Stimulated activated CD8-positive, alpha-beta memory T cell treated with anti-CD3 and anti-CD28 coated beads, Interleukin-15, amount 100 ng/mL, for 4 hours (primary cell): ENCODE measurements at regions not wholly inside any gene's neighbourhood (a gene's known extent, or its start where the extent isn't known, plus 50 kb on each side); places are given as distances from the start of the nearest gene placed in this dataset.
A peak's percentile ranks its signal among the peaks of the same experiment; 100 is the strongest.

Experiments
- DNase-seq, 2 donors: peaks; one replicate each; pipeline ENCODE4 v3.0.0-alpha.2; 2020; ENCODE audit warnings: low read depth in 2 of 2

DNA sequence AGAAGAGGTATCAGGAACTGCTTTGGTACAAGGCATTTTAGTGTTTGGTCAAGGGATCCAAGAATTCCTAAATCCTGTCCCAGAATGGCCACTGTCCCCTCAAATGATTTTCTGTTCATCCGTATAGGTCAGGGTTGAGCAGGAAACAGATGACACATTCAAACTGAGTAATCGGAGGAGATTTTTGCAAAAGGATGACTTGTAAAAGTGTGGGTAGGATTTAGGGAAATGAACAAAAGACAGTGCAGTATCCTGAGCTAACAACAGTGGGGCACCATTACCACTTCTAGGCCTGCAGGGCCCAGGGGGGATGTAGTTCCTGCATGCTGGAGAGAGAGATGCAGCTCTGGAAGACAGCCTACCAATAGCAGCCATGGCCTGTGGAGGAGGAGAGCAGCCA is 290.1 kb downstream of the ZSWIM6 start:
- DNase-seq, result no peak

DNA sequence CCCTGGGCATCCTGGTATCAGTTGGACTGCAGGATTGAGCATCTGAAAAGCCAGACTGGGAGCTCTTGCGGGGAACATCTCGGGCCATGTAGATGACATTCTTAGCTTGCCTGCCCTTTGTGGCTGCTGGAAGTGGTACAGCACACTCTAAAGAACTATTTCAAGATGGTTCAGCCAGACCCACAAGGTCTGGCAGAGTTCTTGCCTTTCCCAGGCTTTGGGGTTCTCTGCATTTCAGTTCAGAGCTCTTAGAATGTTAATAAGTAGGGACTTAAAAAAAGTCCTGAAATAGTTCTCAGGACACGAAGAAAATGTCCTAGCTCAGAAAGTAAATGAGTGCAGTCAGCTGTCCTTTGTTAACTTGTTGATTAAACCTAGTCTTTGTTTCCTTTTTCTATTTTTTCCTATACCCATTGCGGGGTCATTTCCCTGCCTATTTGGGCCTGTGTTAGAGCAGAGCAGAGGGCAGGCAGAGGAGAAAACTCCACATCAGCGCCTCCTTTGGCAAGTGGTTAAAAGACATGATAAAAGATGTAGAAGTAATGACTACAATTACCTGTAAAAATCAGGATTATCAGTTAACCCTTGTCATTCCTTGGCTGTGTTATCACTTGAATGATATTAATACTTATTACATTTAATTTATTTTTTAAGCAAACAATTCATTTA is 291.5 kb downstream of the ZSWIM6 start:
- no peak for DNase-seq

DNA sequence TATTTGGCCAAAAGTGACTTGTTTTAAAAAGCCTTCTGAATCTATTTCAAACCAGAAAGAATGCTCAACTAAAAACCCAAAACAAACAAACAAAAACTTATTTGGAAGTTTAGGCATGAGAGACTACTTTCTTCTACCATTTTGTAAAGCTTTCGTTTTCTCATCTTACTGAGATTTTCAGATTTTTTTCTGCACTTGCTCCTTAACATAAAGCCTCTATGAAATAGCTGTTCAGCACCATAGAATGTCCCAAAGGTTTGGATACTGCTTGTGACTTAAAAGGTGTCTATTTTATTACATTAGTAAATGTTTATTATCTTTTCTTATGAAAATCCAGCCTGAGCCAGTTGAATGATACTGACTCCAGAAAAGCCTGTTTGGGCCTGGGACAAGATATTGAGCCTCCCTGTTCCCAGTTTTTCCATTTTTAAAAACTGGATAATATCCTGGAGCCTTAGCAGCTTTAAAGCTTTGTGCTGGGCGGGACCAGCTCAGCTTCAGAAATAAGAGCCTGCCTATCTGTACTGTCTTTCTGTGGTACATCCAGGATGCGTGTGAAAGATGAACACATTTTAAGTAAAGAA is 292.6 kb downstream of the ZSWIM6 start:
- no peak for DNase-seq

DNA sequence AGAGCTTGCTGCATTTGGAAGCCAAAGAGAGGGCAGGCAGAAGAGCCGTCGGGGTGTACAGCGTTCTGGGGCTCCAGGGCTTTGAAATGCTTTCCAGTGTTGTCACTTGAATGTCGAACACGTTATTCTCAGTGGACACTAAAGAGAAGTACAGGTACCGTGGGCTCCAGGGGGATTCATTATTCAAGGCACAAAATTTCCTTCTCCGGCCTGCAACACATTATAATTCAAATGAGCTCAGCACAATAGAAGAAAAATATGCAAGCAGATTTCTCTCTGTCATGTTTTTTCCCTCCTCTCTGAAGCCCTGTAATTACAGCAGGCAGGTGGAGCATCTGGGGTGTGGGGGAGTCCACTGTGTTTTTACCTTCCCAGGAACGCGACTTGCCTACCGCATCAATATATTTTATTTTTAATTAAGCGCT is 293.1 kb downstream of the ZSWIM6 start:
- DNase-seq, result no peak

DNA sequence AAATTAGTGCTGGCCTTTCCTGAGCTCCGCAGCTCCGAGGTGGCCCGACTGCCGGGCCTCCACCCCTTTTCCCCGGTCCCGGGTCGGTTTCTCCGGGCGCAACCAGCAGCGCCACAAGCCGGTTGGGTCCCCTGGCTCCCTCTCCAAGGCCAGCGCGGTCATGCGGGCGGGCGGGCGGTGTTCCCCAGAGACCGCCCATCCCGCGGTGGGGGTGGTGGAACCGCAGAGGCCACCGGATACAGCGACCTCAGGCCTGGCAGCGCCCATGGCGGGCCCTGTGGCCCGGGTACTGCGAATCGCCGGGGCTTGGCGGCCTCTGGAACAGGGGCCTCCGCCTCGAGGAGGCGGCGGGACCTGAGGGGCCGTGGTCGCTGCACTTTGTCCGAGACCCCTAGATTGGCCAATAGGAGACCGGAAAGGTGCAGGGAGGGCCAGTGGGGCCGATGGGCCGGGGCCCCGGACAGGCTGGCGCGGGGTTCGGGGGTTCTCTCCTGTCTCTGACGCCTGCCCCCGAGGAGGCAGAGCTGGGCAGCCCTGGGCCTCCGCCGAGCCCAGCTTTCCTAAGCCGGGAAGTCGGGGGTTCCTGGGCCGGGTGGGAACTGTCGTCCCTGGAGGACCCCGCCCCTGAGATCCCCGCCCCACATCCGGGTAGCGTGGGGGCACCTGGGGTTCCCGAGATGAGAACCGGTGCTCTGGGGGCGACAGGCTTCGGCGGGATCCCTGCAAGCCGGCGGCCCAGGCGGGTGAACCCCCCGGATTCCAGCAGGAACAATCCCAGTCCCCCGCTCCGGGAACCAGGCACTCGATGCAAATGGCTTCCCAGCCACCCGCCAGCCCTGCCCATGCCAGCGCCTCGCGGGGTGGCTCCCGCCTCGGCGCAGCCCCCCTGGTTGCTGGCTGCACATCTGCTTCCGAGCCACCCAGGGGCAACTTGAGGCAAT is 293.9 kb downstream of the ZSWIM6 start:
- peak in 1 of 2 donors; percentile 5 for DNase-seq

DNA sequence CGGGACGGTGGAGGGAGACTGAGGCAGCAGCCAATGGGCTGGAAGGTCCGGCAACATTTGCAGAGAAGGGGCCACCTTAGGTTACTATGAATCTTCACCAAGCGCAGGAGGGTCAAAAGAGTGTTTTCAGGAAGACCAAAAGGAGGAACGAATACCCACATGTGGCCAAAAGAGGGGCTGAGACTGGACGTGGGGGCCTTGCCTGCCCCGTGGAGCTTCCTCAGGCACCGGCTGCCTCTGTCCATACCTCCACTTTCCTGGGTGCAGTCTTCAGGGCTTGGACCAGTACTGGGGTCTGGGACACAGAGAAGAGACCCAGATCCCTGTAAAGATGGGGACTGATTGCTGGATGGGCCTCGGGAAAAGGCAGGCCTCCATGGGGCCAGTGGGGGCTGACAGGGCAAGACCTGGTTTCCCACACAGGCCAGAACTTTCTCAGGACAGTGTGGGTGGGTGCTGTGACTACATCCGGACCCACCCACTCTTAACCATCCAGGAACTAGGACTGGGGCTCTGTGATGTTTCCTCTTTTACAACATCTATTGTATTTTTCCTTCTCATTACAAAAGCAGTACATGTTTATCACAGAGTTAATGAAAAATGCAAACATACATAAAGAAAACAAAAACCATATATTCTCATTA is 294.7 kb downstream of the ZSWIM6 start:
- no peak for DNase-seq

DNA sequence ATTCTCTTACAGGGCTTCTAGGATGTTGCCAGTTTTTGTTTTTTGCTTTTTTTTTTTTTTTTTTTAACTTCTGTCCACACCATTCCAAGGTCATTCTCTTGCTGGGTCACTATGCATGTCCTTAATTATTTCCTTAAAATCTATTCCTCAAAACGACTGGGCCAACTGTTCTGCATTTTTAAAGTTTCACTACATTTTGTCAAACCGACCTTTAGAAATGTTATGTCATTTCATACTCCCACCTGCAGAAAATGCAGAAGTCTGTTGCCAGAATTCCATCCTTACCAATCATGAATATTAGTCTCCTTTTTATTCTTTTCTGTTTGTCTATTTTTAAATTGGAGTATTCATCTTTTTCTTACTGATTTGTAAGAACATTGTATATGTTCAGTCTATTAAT is 295.5 kb downstream of the ZSWIM6 start:
- no peak for DNase-seq

DNA sequence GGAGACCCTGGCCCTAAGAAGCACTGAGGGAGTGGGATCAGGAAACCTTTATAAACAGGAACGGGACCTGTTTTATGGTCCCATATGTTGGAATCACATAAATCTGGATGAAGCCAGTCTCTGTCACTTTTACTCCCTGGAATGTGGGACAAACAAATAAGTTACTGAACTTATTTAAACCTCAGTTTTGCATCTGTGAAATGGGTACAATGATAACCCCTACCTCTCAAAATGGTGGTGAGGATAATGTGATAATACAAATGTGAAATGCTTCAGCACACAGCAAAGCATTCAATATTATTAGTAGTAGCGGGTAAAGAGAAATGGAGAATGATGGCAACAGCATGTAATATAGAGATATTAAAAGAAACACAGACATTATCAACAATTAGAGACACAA is 298.9 kb downstream of the ZSWIM6 start:
- DNase-seq, result no peak

DNA sequence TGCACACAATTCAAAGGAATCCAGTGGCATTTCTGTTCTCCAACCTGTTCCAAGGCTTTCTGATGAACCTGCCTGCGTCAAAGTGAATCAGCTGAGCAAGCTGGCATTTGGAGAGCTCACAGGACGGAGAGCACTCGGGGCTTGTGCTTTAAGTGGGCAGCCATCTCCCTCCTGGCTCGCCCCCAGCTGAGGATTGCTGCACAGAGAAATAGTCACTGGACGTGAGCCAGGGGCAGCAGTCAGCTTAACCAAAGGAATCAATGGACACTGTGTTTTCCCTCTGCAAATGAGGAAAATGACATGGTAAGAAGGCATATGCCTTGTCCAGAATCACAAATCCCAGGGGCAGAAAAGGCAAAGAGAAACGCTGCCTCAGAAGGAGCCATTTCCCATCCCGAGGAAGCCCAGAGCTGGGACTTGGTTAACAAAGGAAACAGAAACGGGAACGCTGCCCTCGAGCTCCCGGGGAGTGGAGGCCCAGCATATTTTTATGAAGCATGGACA is 299.4 kb downstream of the ZSWIM6 start:
- DNase-seq, result no peak

DNA sequence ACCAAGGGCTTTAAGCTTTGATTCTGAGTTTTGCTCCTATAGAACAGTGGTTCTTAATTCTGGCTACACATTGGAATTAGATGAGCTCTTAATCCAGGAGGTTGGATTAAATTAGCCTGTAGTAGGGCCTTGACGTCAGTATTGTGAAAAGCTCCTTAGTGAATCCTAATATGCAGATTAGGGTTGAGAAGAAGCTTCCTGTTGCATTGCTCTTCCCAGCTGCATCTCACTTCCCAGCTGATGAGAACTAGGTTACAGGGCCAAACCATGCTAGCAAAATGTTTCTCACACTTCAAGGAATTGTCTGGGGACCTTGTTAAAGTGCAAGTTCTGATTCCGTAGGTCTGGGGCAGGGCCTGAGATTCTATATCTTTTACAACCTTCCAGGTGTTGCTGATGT is 300.0 kb downstream of the ZSWIM6 start:
- no peak for DNase-seq

DNA sequence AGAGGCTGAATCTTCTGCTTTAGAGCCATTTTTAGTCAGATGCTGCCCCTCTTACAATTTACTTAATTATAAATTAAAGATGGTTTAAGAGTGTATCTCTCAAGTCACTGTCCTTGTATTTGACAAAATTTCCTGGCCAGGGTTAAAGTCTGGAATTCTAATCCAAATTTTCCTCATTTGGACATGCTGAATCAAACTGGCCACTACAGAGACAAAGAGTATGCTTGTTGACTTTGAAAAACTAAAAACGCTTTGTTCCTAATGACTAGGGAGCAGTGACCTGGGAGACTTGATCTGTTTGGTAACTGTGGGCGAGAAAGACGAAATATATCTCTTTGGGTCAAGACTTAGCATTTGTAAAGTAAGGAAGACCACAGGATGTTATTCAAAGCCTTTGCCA is 303.2 kb downstream of the ZSWIM6 start:
- no peak for DNase-seq

DNA sequence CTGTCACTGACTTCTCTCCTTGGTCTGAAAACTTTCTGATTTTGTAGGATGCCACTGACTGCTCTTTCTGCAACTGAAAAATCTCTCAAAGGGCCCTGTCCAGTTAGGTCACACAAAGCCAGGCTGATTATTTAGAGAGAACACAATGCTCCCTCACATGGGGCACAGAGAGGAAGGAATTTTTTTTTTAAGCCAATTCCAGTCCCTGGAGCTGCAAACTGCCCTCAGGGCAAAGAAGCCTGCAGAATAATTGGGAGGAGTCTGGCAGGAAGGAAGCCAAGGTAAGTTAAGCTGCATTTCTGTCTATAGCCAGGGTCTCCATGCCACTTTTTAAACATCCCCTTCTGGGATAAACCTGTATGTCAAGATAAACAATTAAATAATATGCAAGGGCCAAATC is 305.5 kb downstream of the ZSWIM6 start:
- DNase-seq, result no peak

DNA sequence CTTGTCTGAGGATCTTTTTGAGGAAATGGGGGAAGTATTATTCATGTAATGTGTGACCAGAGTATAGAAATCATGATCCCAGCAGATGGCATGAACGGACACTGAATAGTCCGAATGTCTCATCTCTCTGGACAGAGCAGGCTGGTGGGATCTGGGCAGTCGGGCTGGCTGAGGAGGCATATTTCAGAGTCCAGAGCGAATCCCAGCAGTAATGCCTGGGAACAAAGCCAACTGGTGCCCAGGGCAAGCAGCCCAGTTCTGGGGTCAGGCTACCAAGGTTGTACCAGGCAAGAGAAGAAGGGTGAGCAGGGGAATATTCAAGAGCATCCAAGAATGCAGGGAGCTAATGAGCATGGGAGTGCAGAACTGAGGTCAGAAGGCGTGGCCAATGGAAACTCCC is 306.4 kb downstream of the ZSWIM6 start:
- DNase-seq, result no peak

DNA sequence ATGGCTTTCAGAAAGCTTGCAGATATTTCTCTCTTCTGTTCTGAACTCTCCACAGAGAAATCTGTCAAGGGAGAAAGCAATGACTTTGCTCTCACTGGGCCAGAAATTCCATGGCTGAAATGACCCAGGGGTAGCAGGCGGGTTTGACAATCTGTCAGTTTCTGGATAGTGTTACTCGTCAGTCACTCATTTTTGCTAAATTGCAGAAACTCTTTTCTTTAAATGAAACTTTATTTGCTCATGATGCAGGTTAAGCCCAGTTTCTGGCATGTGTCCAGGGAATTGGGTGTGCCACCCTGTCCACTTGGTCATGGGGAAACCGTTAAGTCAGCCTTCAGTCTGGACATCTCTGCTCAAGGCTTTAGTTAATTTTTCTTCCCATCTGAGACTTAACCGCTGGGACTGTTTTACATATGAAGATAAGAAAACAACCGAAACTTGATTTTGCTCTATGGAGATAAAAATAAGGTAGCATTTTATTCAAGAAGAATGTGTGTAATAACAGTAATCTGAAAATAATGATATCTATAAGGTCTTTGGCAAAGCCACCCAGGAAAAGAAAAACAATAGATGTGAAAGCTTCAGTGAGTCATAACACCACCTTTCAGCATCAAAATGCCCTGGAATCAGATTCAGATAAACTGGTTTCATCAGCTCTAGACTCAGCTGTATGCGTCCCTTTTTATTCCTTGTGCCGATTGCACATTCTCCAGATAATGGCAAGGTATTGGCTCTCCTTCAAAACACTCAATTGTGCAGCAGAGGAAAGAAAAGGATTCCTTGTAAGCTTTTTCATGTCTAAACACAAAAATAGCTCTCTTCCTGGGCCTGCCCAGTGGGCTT is 308.3 kb downstream of the ZSWIM6 start:
- no peak for DNase-seq

DNA sequence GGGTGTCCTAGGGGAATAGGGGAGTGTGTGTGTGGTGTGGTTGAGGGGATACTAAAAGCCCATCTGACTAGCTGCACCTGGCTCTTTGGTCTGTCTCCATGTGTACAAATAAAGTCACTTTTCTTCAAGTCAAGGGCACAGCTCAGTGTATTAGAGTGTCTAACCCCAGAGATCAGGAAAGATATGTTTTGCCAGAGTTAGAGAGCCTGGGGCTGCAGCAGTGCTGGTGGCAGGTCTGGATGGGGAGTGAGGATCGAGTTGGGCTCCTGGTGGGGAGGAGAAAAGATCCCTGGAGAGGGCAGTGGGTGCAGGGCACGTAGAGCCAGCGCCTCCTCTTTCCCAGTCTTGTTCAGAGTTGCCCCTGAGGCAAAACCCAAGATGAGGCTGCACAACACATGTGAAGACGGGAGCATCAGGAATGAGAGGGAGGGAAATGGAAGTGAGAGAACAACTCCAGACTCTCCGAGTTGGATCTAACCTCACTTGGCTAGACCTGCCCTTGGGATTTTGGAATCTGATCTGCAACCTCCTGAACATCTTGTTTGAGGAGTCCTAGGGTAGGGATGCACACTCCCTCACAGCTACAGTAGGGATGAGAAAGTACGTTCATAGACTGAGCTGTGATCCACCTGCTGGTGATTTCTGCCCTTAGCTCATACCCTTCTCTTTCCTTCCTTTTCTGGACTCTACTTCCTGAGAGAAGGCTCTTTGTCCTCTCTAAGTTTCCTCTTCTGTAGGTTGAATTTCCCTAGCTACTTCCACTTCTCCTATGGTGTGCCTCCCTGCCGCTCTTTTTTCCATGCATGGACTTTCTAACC is 309.9 kb downstream of the ZSWIM6 start:
- DNase-seq, result no peak

DNA sequence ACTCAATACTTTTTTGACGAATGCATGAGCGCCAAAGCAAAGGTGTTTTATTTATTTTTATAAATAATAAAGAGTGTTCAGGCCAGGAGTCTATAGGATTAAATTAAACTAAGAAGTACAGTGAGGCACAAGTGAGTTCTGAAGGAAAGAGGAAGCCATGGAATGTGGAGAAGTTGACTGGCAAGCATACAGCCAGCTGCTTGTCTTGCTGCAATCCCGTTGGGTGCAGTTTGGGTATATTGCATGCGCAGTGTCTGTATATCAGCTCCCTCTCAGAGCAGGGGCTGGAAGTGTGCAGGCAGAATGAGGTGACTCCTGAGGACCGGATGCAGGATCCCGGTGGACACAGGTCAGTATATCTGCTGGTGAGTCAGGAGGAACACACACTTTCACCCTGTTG is 315.6 kb downstream of the ZSWIM6 start:
- DNase-seq, result no peak

DNA sequence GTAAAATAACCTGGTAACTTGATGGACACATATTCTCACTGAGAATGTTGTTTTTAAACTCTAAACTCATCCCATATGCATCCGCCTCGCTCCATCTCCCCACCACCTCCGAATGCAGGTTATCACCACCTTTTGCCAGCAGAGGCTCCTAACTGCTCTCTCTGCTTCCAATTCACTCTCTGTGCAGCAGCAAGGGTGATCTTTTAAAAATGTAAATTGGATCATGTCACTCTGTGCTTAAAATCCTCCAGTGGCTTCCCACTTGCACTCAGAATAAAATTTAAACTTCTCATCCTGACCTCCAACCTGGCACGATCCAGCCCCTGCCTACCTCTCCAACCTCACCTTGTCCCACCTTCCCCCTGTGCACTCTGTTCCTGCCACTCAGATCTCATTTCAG is 317.2 kb downstream of the ZSWIM6 start:
- no peak for DNase-seq

DNA sequence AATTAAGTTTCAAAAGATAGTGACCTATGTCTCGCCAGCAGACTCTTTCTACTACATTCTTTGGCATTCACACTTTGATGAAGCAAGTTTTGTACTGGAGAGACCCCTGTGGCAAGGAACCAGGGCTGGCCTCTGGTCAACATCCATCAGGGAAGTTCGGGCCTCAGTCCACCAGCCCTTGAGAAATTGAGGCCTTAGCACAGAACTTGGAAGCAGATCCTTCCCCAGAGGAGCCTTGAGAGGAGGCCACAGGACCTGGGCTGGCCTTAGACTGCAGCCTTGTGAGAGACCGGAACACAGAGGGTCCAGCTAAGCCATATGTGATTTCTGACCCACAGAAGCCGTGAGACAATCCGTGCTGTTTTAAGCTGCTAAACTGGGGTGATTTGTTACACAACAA is 317.9 kb downstream of the ZSWIM6 start:
- DNase-seq, result no peak

DNA sequence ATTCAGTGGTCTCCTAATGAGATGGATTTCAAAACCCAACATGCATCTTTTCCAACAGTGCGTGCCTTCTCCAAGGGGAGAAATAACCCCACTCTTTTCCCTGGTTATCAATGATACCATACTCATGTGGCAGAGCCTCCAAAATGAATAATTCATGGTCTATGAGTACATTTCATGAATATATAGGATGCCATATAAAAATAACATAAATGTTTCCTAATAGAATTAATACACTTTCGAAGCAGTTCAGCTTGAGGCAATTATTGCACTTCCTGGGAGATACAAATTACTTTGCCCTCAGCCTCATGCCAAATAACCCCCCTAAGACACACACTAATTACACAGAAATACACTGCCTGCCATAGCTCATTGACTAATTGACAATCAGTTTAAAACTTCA is 318.6 kb downstream of the ZSWIM6 start:
- no peak for DNase-seq

DNA sequence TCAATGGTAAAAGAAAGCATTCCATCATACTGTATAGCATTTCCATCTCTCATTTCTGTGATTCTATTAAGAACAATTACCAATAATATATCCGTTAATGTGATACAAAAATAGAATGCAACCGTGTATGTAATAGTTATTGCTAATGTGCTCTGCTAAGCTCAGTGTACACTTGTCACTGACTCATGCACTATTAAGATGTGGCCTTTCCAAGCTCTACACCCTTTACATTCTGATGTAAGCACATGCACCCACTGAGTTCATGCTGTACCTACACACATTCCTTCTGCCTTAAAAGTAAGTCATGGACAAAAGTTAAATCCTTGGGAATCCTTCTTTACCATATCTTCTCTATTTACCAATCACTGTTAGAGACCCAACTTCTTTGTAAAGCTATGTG is 319.1 kb downstream of the ZSWIM6 start:
- no peak for DNase-seq
